ENCODE measurements at regions not wholly inside any gene's neighbourhood (a gene's known extent, or its start where the extent isn't known, plus 50 kb on each side); places are given as distances from the start of the nearest gene placed in this dataset.
A peak's percentile ranks its signal among the peaks of the same experiment; 100 is the strongest.
"Not testable (repeated sequence)": the region's sequence is repeated elsewhere in the genome, so short reads cannot be mapped to it uniquely, and the experiment has no call there.

GRCh38 chr10:118926441-118926840 is 103.1 kb upstream of the NANOS1 start:
- in situ Hi-C loops (cut with HindIII; ENCODE audit: low pct_unique_long_range_greater_than_20kb, low sequenced_read_pairs), result no loop called here
- no peak for DNase-seq (ENCODE audit: low read depth)

- DNase-seq (ENCODE audit: low read depth), result no peak
- in situ Hi-C loops (cut with HindIII; ENCODE audit: low pct_unique_long_range_greater_than_20kb, low sequenced_read_pairs), result no loop called here
These were observed 102.6 kb upstream of the NANOS1 start for GRCh38 chr10:118926903-118927302.

- in situ Hi-C loops (cut with HindIII; ENCODE audit: low pct_unique_long_range_greater_than_20kb, low sequenced_read_pairs), result no loop called here
- DNase-seq (ENCODE audit: low read depth), result no peak
These were observed 102.2 kb upstream of the NANOS1 start for GRCh38 chr10:118927321-118927720.

GRCh38 chr10:118930614-118931013 is 98.9 kb upstream of the NANOS1 start:
- DNase-seq (ENCODE audit: low read depth), result no peak
- in situ Hi-C loops (cut with HindIII; ENCODE audit: low pct_unique_long_range_greater_than_20kb, low sequenced_read_pairs), result no loop called here

- in situ Hi-C loops (cut with HindIII; ENCODE audit: low pct_unique_long_range_greater_than_20kb, low sequenced_read_pairs), result no loop called here
- DNase-seq (ENCODE audit: low read depth), result no peak
These were observed 98.1 kb upstream of the NANOS1 start for GRCh38 chr10:118931436-118931835.

- DNase-seq (ENCODE audit: low read depth); in situ Hi-C loops (cut with HindIII; ENCODE audit: low pct_unique_long_range_greater_than_20kb, low sequenced_read_pairs): not testable (repeated sequence)
These were observed 97.4 kb upstream of the NANOS1 start for GRCh38 chr10:118932154-118932553.

- no peak for DNase-seq (ENCODE audit: low read depth)
- in situ Hi-C loops (cut with HindIII; ENCODE audit: low pct_unique_long_range_greater_than_20kb, low sequenced_read_pairs), result no loop called here
These were observed 92.3 kb upstream of the NANOS1 start for GRCh38 chr10:118937226-118937625.

GRCh38 chr10:118939211-118940007 is 90.1 kb upstream of the NANOS1 start:
- no peak for DNase-seq (ENCODE audit: low read depth)
- in situ Hi-C loops (cut with HindIII; ENCODE audit: low pct_unique_long_range_greater_than_20kb, low sequenced_read_pairs), result no loop called here

GRCh38 chr10:118940386-118940785 is 89.1 kb upstream of the NANOS1 start:
- in situ Hi-C loops (cut with HindIII; ENCODE audit: low pct_unique_long_range_greater_than_20kb, low sequenced_read_pairs), result no loop called here
- DNase-seq (ENCODE audit: low read depth), result no peak

- no peak for DNase-seq (ENCODE audit: low read depth)
- in situ Hi-C loops (cut with HindIII; ENCODE audit: low pct_unique_long_range_greater_than_20kb, low sequenced_read_pairs), result no loop called here
These were observed 86.3 kb upstream of the NANOS1 start for GRCh38 chr10:118943253-118943652.

GRCh38 chr10:118944959-118945633 is 84.4 kb upstream of the NANOS1 start:
- in situ Hi-C loops (cut with HindIII; ENCODE audit: low pct_unique_long_range_greater_than_20kb, low sequenced_read_pairs), result no loop called here
- DNase-seq (ENCODE audit: low read depth), result no peak

GRCh38 chr10:118948786-118949185 is 80.7 kb upstream of the NANOS1 start:
- in situ Hi-C loops (cut with HindIII; ENCODE audit: low pct_unique_long_range_greater_than_20kb, low sequenced_read_pairs), result no loop called here
- DNase-seq (ENCODE audit: low read depth), result no peak

- in situ Hi-C loops (cut with HindIII; ENCODE audit: low pct_unique_long_range_greater_than_20kb, low sequenced_read_pairs), result no loop called here
- DNase-seq (ENCODE audit: low read depth), result peak; percentile 39
These were observed 79.3 kb upstream of the NANOS1 start for GRCh38 chr10:118950190-118950680.

GRCh38 chr10:118950997-118951637 is 78.4 kb upstream of the NANOS1 start:
- no peak for DNase-seq (ENCODE audit: low read depth)
- in situ Hi-C loops (cut with HindIII; ENCODE audit: low pct_unique_long_range_greater_than_20kb, low sequenced_read_pairs), result no loop called here

- no peak for DNase-seq (ENCODE audit: low read depth)
- in situ Hi-C loops (cut with HindIII; ENCODE audit: low pct_unique_long_range_greater_than_20kb, low sequenced_read_pairs), result no loop called here
These were observed 76.8 kb upstream of the NANOS1 start for GRCh38 chr10:118952493-118953295.

- DNase-seq (ENCODE audit: low read depth), result peak; percentile 49
- in situ Hi-C loops (cut with HindIII; ENCODE audit: low pct_unique_long_range_greater_than_20kb, low sequenced_read_pairs), result no loop called here
These were observed 75.7 kb upstream of the NANOS1 start for GRCh38 chr10:118953598-118954393.

GRCh38 chr10:118955531-118955930 is 74.0 kb upstream of the NANOS1 start:
- no peak for DNase-seq (ENCODE audit: low read depth)
- in situ Hi-C loops (cut with HindIII; ENCODE audit: low pct_unique_long_range_greater_than_20kb, low sequenced_read_pairs), result no loop called here

Data from Caki2 (cell line).